ENCODE measurements at regions not wholly inside any gene's neighbourhood (a gene's known extent, or its start where the extent isn't known, plus 50 kb on each side); places are given as distances from the start of the nearest gene placed in this dataset.
"Not testable (repeated sequence)": the region's sequence is repeated elsewhere in the genome, so short reads cannot be mapped to it uniquely, and the experiment has no call there.

GRCh38 chr4:181827246-181827645 lies 416.0 kb upstream of the TENM3 start:
- no peak for TF ChIP-seq CTCF (IDR thresholded peaks at IDR 0.05; ENCODE audit: low read depth, low read length, missing control alignments)
- DNase-seq (ENCODE audit: extremely low read depth, low read depth): no peak
- no peak overlapping the region for H3K4me3 ChIP-seq (replicated peaks; ENCODE audit: low read depth, low read length)

GRCh38 chr4:181830404-181831035 lies 412.7 kb upstream of the TENM3 start:
- DNase-seq (ENCODE audit: extremely low read depth, low read depth): no peak
- H3K4me3 ChIP-seq (replicated peaks; ENCODE audit: low read depth, low read length): no peak overlapping the region
- TF ChIP-seq CTCF (IDR thresholded peaks at IDR 0.05; ENCODE audit: low read depth, low read length, missing control alignments): no peak

GRCh38 chr4:181834071-181834470 lies 409.1 kb upstream of the TENM3 start:
- no peak for DNase-seq (ENCODE audit: extremely low read depth, low read depth)
- H3K4me3 ChIP-seq (replicated peaks; ENCODE audit: low read depth, low read length): no peak overlapping the region
- TF ChIP-seq CTCF (IDR thresholded peaks at IDR 0.05; ENCODE audit: low read depth, low read length, missing control alignments): no peak

- H3K4me3 ChIP-seq (replicated peaks; ENCODE audit: low read depth, low read length): no peak overlapping the region
- no peak for DNase-seq (ENCODE audit: extremely low read depth, low read depth)
- no peak for TF ChIP-seq CTCF (IDR thresholded peaks at IDR 0.05; ENCODE audit: low read depth, low read length, missing control alignments)
Observed at GRCh38 chr4:181835348-181835747, 407.9 kb upstream of the TENM3 start.

GRCh38 chr4:181838253-181838652 lies 404.9 kb upstream of the TENM3 start:
- H3K4me3 ChIP-seq (replicated peaks; ENCODE audit: low read depth, low read length): no peak overlapping the region
- TF ChIP-seq CTCF (IDR thresholded peaks at IDR 0.05; ENCODE audit: low read depth, low read length, missing control alignments): no peak
- DNase-seq (ENCODE audit: extremely low read depth, low read depth): no peak

GRCh38 chr4:181843797-181844196 lies 399.4 kb upstream of the TENM3 start:
- not testable (repeated sequence) for DNase-seq (ENCODE audit: extremely low read depth, low read depth); H3K4me3 ChIP-seq (replicated peaks; ENCODE audit: low read depth, low read length)

GRCh38 chr4:181845617-181846016 lies 397.6 kb upstream of the TENM3 start:
- no peak for DNase-seq (ENCODE audit: extremely low read depth, low read depth)
- no peak for TF ChIP-seq CTCF (IDR thresholded peaks at IDR 0.05; ENCODE audit: low read depth, low read length, missing control alignments)
- H3K4me3 ChIP-seq (replicated peaks; ENCODE audit: low read depth, low read length): no peak overlapping the region

Measured in HFF-Myc (cell line).